HCT116 (cell line): ENCODE measurements at regions not wholly inside any gene's neighbourhood (a gene's known extent, or its start where the extent isn't known, plus 50 kb on each side); places are given as distances from the start of the nearest gene placed in this dataset.

ENCODE experiments used
- CEBPB ChIP-seq: IDR thresholded peaks from 2 replicates; pipeline ENCODE4 v1.6.1; 2012; ENCODE audit warnings: low read depth
- EGR1 ChIP-seq: IDR thresholded peaks from 2 replicates; pipeline ENCODE4 v1.6.1; 2012; ENCODE audit warnings: low read depth
- EZH2 ChIP-seq: fragments of 200-600 bp; sonication (generic); IDR thresholded peaks from 2 replicates; pipeline ENCODE4 v1.6.1; 2017; ENCODE audit warnings: antibody characterized with exemption, mixed run types
- EZH2phosphoT487 ChIP-seq: fragments of 200-600 bp; IDR thresholded peaks from 2 replicates; pipeline ENCODE4 v1.6.1; 2018; ENCODE audit warnings: antibody characterized with exemption, borderline replicate concordance
- JUND ChIP-seq: IDR thresholded peaks from 2 replicates; pipeline ENCODE4 v1.6.1; 2012
- POLR2A ChIP-seq: IDR thresholded peaks from 2 replicates; pipeline ENCODE4 v1.7.0; 2011; ENCODE audit warnings: borderline replicate concordance; ENCODE audit not compliant: insufficient read depth, insufficient read length; ENCODE audit errors: extremely low read depth
- POLR2AphosphoS5 ChIP-seq: IDR thresholded peaks from 2 replicates; pipeline ENCODE4 v1.6.1; 2011; ENCODE audit warnings: mild to moderate bottlenecking, low read depth, low read length, moderate library complexity
- SP1 ChIP-seq: IDR thresholded peaks from 2 replicates; pipeline ENCODE4 v1.6.1; 2012; ENCODE audit warnings: low read depth
- SRF ChIP-seq: IDR thresholded peaks from 2 replicates; pipeline ENCODE4 v1.6.1; 2012; ENCODE audit warnings: low read depth
- TCF7L2 ChIP-seq: IDR thresholded peaks from 2 replicates; pipeline ENCODE4 v1.7.0; 2011; ENCODE audit warnings: borderline replicate concordance, inconsistent platforms; ENCODE audit not compliant: insufficient read depth, insufficient read length; ENCODE audit errors: extremely low read depth
- ZNF274 ChIP-seq: fragments of 200-500 bp; sonication (Bioruptor generic); IDR thresholded peaks from 2 replicates; pipeline ENCODE4 v1.6.1; 2014; ENCODE audit warnings: mild to moderate bottlenecking, low read depth, low read length, inconsistent platforms
- TF ChIP-seq, protein P1 (sequence below), 3 experiments: fragments of 200-600 bp in 1 of 3; sonication (generic) in 1 of 3; IDR thresholded peaks in 2 of 3; conservative IDR thresholded peaks in 1 of 3; 2 replicates each; pipeline ENCODE4 v1.5.1; 2012 to 2017; ENCODE audit warnings: low read depth in 2 of 3, low read length in 2 of 3, antibody characterized with exemption in 1 of 3, borderline replicate concordance in 1 of 3, control low read depth in 1 of 3, mild to moderate bottlenecking in 1 of 3, mixed read lengths in 1 of 3, mixed run types in 1 of 3, moderate library complexity in 1 of 3; ENCODE audit not compliant: insufficient read depth in 1 of 3
- TF ChIP-seq, protein P2 (sequence below): IDR thresholded peaks from 2 replicates; pipeline ENCODE4 v1.6.1; 2012; ENCODE audit warnings: low read depth
- TF ChIP-seq, protein P3 (sequence below): IDR thresholded peaks from 2 replicates; pipeline ENCODE4 v1.6.1; 2011; ENCODE audit warnings: mild to moderate bottlenecking, low read length, moderate library complexity; ENCODE audit not compliant: insufficient replicate concordance; ENCODE audit errors: extremely low read depth

DNA sequence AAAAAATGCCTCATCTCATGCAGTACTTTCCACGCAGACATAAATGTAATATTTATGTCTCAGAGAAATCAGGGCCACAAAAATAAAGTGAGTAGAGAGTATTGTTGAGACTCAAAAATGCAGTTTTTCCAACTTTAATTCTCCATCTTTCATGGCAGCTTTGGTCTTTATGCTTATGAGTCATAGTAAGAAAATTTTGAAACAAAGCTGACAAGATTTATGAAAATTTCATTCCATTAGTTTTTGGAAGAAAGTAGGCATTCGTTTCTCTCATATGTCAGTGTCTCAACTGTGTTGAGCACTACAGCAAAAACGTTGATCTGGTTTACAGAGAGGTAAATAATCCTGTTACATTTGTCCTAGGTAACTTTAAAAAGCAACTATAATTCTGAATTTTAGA is 656.8 kb downstream of the IQCM start:
- TF ChIP-seq CEBPB (no peak), EGR1 (no peak), EZH2 (no peak), POLR2AphosphoS5 (no peak), EZH2phosphoT487 (no peak), SP1 (no peak), SRF (no peak), ZNF274 (no peak), JUND (no peak), TCF7L2 (no peak), POLR2A (no peak)
- TF ChIP-seq, protein P1, sequence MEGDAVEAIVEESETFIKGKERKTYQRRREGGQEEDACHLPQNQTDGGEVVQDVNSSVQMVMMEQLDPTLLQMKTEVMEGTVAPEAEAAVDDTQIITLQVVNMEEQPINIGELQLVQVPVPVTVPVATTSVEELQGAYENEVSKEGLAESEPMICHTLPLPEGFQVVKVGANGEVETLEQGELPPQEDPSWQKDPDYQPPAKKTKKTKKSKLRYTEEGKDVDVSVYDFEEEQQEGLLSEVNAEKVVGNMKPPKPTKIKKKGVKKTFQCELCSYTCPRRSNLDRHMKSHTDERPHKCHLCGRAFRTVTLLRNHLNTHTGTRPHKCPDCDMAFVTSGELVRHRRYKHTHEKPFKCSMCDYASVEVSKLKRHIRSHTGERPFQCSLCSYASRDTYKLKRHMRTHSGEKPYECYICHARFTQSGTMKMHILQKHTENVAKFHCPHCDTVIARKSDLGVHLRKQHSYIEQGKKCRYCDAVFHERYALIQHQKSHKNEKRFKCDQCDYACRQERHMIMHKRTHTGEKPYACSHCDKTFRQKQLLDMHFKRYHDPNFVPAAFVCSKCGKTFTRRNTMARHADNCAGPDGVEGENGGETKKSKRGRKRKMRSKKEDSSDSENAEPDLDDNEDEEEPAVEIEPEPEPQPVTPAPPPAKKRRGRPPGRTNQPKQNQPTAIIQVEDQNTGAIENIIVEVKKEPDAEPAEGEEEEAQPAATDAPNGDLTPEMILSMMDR (IDR thresholded peaks at IDR 0.05 in 2 of 3, conservative IDR thresholded peaks at IDR 0.05 in 1 of 3; ENCODE audit: borderline replicate concordance in 1 of 3, insufficient read depth in 1 of 3, low read depth in 2 of 3, low read length in 2 of 3) = no peak
- TF ChIP-seq, protein P2, sequence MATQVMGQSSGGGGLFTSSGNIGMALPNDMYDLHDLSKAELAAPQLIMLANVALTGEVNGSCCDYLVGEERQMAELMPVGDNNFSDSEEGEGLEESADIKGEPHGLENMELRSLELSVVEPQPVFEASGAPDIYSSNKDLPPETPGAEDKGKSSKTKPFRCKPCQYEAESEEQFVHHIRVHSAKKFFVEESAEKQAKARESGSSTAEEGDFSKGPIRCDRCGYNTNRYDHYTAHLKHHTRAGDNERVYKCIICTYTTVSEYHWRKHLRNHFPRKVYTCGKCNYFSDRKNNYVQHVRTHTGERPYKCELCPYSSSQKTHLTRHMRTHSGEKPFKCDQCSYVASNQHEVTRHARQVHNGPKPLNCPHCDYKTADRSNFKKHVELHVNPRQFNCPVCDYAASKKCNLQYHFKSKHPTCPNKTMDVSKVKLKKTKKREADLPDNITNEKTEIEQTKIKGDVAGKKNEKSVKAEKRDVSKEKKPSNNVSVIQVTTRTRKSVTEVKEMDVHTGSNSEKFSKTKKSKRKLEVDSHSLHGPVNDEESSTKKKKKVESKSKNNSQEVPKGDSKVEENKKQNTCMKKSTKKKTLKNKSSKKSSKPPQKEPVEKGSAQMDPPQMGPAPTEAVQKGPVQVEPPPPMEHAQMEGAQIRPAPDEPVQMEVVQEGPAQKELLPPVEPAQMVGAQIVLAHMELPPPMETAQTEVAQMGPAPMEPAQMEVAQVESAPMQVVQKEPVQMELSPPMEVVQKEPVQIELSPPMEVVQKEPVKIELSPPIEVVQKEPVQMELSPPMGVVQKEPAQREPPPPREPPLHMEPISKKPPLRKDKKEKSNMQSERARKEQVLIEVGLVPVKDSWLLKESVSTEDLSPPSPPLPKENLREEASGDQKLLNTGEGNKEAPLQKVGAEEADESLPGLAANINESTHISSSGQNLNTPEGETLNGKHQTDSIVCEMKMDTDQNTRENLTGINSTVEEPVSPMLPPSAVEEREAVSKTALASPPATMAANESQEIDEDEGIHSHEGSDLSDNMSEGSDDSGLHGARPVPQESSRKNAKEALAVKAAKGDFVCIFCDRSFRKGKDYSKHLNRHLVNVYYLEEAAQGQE = no peak
- TF ChIP-seq, protein P3, sequence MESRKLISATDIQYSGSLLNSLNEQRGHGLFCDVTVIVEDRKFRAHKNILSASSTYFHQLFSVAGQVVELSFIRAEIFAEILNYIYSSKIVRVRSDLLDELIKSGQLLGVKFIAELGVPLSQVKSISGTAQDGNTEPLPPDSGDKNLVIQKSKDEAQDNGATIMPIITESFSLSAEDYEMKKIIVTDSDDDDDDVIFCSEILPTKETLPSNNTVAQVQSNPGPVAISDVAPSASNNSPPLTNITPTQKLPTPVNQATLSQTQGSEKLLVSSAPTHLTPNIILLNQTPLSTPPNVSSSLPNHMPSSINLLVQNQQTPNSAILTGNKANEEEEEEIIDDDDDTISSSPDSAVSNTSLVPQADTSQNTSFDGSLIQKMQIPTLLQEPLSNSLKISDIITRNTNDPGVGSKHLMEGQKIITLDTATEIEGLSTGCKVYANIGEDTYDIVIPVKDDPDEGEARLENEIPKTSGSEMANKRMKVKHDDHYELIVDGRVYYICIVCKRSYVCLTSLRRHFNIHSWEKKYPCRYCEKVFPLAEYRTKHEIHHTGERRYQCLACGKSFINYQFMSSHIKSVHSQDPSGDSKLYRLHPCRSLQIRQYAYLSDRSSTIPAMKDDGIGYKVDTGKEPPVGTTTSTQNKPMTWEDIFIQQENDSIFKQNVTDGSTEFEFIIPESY = no peak
